Liver (tissue), 8 donors: ENCODE measurements at regions not wholly inside any gene's neighbourhood (a gene's known extent, or its start where the extent isn't known, plus 50 kb on each side); places are given as distances from the start of the nearest gene placed in this dataset.

ENCODE experiments used
- DNase-seq: peaks from one replicate; pipeline ENCODE4 v3.0.0-alpha.2; 2017; ENCODE audit warnings: low spot score
- H3K27ac ChIP-seq, 2 donors: one replicate each; pipeline ENCODE4 v1.7.0; 2013; ENCODE audit warnings: inconsistent platforms in 2 of 2, low read length in 2 of 2, control low read depth in 1 of 2, low read depth in 1 of 2, mild to moderate bottlenecking in 1 of 2
- H3K27me3 ChIP-seq, 4 donors: one replicate each; pipeline versions ENCODE4 v1.6.1 to v1.7.0; 2013; ENCODE audit warnings: low read length in 3 of 4, inconsistent platforms in 1 of 4, mild to moderate bottlenecking in 1 of 4, moderate library complexity in 1 of 4; ENCODE audit not compliant: control insufficient read depth in 4 of 4, insufficient read depth in 4 of 4
- H3K36me3 ChIP-seq, 4 donors: one replicate each; pipeline versions ENCODE4 v1.6.1 to v1.7.0; 2013; ENCODE audit warnings: low read length in 3 of 4, mild to moderate bottlenecking in 3 of 4, low read depth in 1 of 4, moderate library complexity in 1 of 4; ENCODE audit not compliant: control insufficient read depth in 4 of 4, insufficient read depth in 3 of 4
- H3K4me1 ChIP-seq, 4 donors: one replicate each; pipeline versions ENCODE4 v1.6.1 to v1.7.0; 2013; ENCODE audit warnings: low read length in 3 of 4, mild to moderate bottlenecking in 3 of 4, moderate library complexity in 1 of 4; ENCODE audit not compliant: control insufficient read depth in 4 of 4, insufficient read depth in 4 of 4
- H3K4me3 ChIP-seq, 3 donors: one replicate each; pipeline versions ENCODE4 v1.6.1 to v1.7.0; 2013; ENCODE audit warnings: low read length in 3 of 3, control low read depth in 1 of 3, low read depth in 1 of 3, mild to moderate bottlenecking in 1 of 3
- H3K9ac ChIP-seq, 2 donors: one replicate each; pipeline ENCODE4 v1.7.0; 2013; ENCODE audit warnings: low read length in 2 of 2, mild to moderate bottlenecking in 2 of 2, moderate library complexity in 2 of 2, control low read depth in 1 of 2, low read depth in 1 of 2
- H3K9me3 ChIP-seq, 4 donors: one replicate each; pipeline versions ENCODE4 v1.6.1 to v1.7.0; 2013; ENCODE audit warnings: low read length in 3 of 4; ENCODE audit not compliant: control insufficient read depth in 4 of 4
- ATF3 ChIP-seq: IDR thresholded peaks from 2 replicates; pipeline ENCODE4 v1.6.1; 2016; ENCODE audit warnings: antibody characterized with exemption
- CTCF ChIP-seq: fragments of 150-350 bp; IDR thresholded peaks from 2 replicates; pipeline ENCODE4 v1.5.1; 2017; ENCODE audit warnings: improper control_type of control experiment, low read depth, low read length; ENCODE audit not compliant: missing input control
- FOXA1 ChIP-seq: IDR thresholded peaks from 2 replicates; pipeline ENCODE4 v1.6.1; 2016; ENCODE audit warnings: antibody characterized with exemption
- FOXA2 ChIP-seq: IDR thresholded peaks from 2 replicates; pipeline ENCODE4 v1.6.1; 2016; ENCODE audit warnings: antibody characterized with exemption
- GABPA ChIP-seq, 2 donors: IDR thresholded peaks in 1 of 2; conservative IDR thresholded peaks in 1 of 2; 2 replicates each; pipeline ENCODE4 v1.6.1; 2016; ENCODE audit warnings: antibody characterized with exemption in 2 of 2, mild to moderate bottlenecking in 1 of 2, moderate library complexity in 1 of 2
- HNF4A ChIP-seq, 2 donors: conservative IDR thresholded peaks; 2 replicates each; pipeline ENCODE4 v1.6.1; 2016; ENCODE audit warnings: antibody characterized with exemption in 2 of 2, mild to moderate bottlenecking in 2 of 2
- HNF4G ChIP-seq: IDR thresholded peaks from 2 replicates; pipeline ENCODE4 v1.6.1; 2016; ENCODE audit warnings: antibody characterized with exemption
- JUND ChIP-seq, 2 donors: IDR thresholded peaks; 2 replicates each; pipeline ENCODE4 v1.6.1; 2016; ENCODE audit warnings: antibody characterized with exemption in 2 of 2
- MAX ChIP-seq: IDR thresholded peaks from 2 replicates; pipeline ENCODE4 v1.6.1; 2016; ENCODE audit warnings: antibody characterized with exemption
- NR2F2 ChIP-seq: IDR thresholded peaks from 2 replicates; pipeline ENCODE4 v1.6.1; 2016; ENCODE audit warnings: antibody characterized with exemption
- REST ChIP-seq: IDR thresholded peaks from 2 replicates; pipeline ENCODE4 v1.6.1; 2016; ENCODE audit warnings: antibody characterized with exemption, mild to moderate bottlenecking
- RXRA ChIP-seq, 2 donors: IDR thresholded peaks; 2 replicates each; pipeline ENCODE4 v1.6.1; 2017 to 2018; ENCODE audit warnings: antibody characterized with exemption in 2 of 2, mild to moderate bottlenecking in 1 of 2
- SP1 ChIP-seq: IDR thresholded peaks from 2 replicates; pipeline ENCODE4 v1.6.1; 2018; ENCODE audit warnings: antibody characterized with exemption, mild to moderate bottlenecking
- TAF1 ChIP-seq: conservative IDR thresholded peaks from 2 replicates; pipeline ENCODE4 v1.6.1; 2016; ENCODE audit warnings: antibody characterized with exemption, mild to moderate bottlenecking
- YY1 ChIP-seq: IDR thresholded peaks from 2 replicates; pipeline ENCODE4 v1.6.1; 2016; ENCODE audit warnings: antibody characterized with exemption, mild to moderate bottlenecking
- ZBTB33 ChIP-seq: IDR thresholded peaks from 2 replicates; pipeline ENCODE4 v1.6.1; 2016; ENCODE audit warnings: antibody characterized with exemption
- WGBS: extraction: QIAGEN DNeasy Blood & Tissue Kit; methylation state at CpG from one replicate; pipeline ENCODE4 v1.1.7; 2013; 5-methylcytosine and 5-hydroxymethylcytosine counted together
- donor health status: healthy.
- donor health status: healthy.
- donor health status: healthy.
- donor health status: healthy.
- donor health status: healthy.

GRCh38 chrX:9336456-9336855, 128.4 kb upstream of the TBL1X start:
- no peak overlapping the region for H3K27ac ChIP-seq

More at GRCh38 chrX:9336456-9336855, 128.4 kb upstream of the TBL1X start:
- WGBS, result 64% methylated on average over 8 of the region's 8 CpGs
- Histone ChIP-seq H3K27me3 (no peaks in the 10 kb centered on the region), H3K4me3 (no peak overlapping the region), H3K4me1 (peaks cover 0 to 25% (median 11%) of the 10 kb centered on the region in 4 donors), H3K9me3 (no peaks in the 10 kb centered on the region), H3K9ac (no peak overlapping the region), H3K36me3 (no peaks in the 10 kb centered on the region)
- DNase-seq, result no peak
- no peak for TF ChIP-seq NR2F2
- TF ChIP-seq ZBTB33, result no peak
- TF ChIP-seq JUND (IDR thresholded peaks at IDR 0.05), result no peak
- TF ChIP-seq GABPA (IDR thresholded peaks at IDR 0.05 in 1 of 2, conservative IDR thresholded peaks at IDR 0.05 in 1 of 2), result no peak
- no peak for TF ChIP-seq RXRA (IDR thresholded peaks at IDR 0.05)
- TF ChIP-seq TAF1, result no peak
- no peak for TF ChIP-seq MAX
- TF ChIP-seq SP1, result no peak
- no peak for TF ChIP-seq YY1
- TF ChIP-seq HNF4A (conservative IDR thresholded peaks at IDR 0.05), result no peak
- TF ChIP-seq ATF3, result no peak
- no peak for TF ChIP-seq HNF4G
- TF ChIP-seq CTCF, result no peak
- TF ChIP-seq FOXA2, result no peak
- no peak for TF ChIP-seq FOXA1
- no peak for TF ChIP-seq REST
